HS-27A (cell line): ENCODE measurements at regions not wholly inside any gene's neighbourhood (a gene's known extent, or its start where the extent isn't known, plus 50 kb on each side); places are given as distances from the start of the nearest gene placed in this dataset.

ENCODE experiments used
- DNase-seq: peaks from one replicate; pipeline ENCODE4 v3.0.0-alpha.2; 2012; ENCODE audit warnings: low read depth, missing footprints

GRCh38 chr11:116413301-116414242 is 359.2 kb downstream of the BUD13 start:
- no peak for DNase-seq

DNA sequence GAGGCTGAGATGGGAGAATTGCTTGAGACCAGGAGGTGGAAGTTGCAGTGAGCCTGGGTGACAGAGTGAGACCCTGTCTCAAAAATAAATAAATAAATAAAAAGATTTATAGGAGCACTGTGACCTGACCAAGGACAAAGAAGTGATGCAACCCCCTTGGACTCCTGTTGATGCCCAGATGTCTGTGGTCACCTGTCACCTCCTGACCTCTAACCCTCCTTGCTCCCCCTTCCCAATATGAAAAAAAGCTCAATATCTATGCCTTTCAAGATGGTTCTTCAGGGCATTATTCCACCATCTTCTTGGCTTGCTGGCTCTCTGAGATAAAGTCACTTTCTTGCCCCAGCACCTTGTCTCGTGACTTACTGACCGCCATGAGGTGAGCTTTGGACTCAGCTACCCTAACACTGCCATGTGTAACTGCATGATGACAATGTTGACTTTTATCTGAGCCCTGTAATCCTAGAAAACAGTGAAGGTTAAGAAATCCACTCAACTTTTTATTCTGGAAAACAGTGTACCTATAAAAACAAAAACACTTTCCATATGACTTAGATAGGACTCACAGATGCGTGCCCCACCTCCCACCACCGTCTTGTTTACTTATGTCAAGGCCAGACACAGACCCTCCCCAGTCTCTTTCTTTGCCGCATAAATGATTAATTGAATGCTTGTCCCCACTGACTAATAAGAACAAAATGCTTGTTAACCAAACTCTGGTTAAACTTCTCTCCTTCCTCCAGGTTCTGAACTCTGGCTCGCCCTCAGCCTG is 360.5 kb downstream of the BUD13 start:
- no peak for DNase-seq

DNA sequence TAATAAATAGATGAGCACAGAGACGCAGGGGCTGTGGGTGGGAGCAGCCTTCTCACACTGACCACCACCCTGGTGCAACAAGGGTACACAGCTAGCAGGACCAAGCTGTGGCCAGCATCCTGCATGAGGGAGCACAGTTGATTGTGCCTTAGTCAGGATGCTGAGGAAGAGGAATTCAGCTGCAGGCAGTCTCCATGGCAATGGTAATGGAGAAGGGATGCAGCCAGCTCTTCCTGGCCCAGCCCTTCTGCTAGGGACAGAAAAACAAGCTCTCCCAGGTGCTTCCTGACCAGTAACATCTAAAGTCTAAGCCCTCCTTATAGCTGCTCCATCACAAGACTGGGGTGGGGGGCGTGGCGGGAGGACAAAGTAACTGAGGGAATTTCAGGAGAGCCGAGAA is 363.5 kb downstream of the BUD13 start:
- no peak for DNase-seq

GRCh38 chr11:116406042-116406441 is 366.7 kb downstream of the BUD13 start:
- DNase-seq = no peak

DNA sequence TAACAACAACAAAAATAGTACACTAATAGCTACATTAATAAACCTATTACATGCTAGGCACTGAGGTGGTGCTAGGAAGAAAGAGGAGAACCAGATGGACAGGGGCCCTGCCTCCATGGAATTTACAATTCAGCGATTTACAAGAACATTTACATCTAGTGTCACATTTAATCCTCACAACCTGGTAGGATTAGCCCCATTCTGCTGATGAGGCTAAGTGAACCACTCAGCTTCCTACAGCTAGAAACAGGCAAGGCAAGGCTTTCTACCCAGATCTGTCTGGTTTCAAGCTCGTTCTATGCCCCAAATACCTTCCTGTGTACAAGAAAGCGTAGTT is 368.4 kb downstream of the BUD13 start:
- no peak for DNase-seq

DNA sequence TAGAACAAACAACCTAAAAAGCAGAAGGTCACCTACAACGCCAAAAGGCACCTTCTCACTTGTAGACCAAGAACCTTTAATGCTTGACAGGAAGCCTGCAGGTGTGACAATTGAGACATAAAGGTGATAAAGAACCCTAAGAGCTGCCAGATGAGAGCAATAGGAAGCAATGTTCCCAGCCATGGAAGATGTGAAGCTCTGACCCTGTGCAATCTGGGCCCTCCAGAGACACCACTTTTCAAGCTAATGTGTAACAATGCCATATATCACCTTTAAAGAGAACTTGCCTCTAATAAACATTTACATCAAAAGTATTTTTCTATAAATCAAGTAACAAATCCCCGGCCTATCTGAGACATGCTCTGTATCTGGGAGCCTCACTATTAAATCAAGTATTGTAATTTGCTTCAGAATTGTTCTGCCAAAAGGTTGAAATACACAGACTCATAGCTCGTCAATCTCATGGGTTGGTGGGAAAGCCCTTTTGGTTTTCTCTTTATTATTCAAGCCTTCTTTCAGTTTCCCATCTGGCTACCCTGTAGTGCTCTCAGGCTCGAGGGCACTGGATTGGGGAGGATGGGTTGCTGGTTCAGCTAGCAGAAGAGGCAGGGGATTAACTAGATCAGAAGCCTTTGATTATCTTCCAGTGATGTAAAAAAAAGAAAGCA is 368.9 kb downstream of the BUD13 start:
- DNase-seq = no peak

GRCh38 chr11:116400081-116400480 is 372.7 kb downstream of the BUD13 start:
- no peak for DNase-seq

DNA sequence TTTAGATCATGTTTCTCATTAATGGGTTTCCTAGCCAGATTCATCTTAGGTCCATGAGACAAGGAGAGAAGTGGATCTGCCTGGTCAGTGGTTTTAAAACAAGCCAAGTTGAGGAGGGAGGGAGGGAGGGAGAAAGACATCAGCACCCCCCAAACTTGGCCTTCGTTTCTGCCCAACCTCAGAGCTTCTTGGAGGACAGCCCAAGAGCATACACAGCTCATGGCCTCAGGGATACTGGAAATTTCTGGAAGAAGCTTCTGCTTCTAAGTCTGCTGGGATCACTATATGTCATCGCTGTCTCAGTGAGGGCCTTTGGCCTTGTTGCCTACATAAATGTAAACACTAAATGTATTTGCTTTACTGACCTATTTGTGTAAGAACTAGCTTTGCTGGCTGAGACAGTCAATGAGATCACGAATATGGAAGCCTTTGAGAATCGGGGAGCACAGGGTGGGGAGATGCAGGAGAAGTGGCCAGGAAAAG is 375.1 kb downstream of the BUD13 start:
- no peak for DNase-seq

- no peak for DNase-seq
Measured at GRCh38 chr11:116396331-116396730, 376.5 kb downstream of the BUD13 start.

DNA sequence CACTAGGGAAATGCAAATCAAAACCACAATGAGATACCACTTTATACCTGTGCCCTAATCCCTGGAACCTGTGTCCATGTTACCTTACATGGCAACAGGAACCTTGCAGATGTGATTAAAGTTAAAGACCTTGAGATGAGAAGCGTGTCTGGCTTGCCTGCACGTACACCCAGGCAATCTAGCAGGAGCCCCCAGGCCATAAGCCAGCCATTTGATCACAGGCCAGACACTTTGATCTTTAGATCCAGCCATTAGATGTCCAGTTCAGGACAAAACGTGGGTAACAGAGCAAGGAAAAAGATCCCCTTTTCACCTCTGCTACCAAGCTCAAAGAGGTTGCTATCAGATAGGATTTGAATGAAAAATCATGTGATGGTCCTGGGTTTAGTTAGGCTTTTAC is 378.8 kb downstream of the BUD13 start:
- DNase-seq = no peak

- no peak for DNase-seq
Measured at GRCh38 chr11:116390963-116391362, 381.8 kb downstream of the BUD13 start.

- DNase-seq = no peak
Measured at GRCh38 chr11:116388146-116388545, 384.6 kb downstream of the BUD13 start.

- DNase-seq = no peak
Measured at GRCh38 chr11:116387641-116388040, 385.1 kb downstream of the BUD13 start.

DNA sequence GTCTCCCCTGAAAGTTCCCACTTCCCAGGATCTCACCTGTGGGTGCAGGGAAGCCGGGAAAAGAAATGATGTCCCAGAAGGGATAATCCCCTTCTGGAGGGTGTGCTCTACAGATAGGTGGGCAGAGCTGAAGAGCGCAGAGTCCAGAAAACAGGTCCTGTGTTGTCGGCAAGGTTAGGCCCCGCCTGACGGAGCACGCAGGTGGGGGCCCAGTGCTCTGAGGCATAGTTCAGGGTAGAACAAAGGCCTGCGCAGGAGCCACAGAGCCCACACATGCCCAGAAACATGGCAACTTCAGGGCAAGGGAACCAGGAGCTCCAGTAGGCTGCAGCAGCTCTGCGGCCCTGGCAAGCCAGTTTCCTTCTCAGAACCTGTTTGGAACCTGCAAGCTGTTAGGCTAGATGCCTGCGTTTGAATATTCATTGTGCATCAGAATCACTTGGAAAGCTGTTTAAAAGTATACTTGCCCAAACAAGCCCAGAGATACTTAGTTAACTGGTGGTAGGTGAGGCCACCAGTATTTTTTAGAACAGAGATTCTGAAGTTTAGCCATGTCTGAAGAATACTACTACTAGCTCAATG is 386.6 kb downstream of the BUD13 start:
- no peak for DNase-seq

GRCh38 chr11:116384876-116385275 is 387.9 kb downstream of the BUD13 start:
- DNase-seq = no peak

DNA sequence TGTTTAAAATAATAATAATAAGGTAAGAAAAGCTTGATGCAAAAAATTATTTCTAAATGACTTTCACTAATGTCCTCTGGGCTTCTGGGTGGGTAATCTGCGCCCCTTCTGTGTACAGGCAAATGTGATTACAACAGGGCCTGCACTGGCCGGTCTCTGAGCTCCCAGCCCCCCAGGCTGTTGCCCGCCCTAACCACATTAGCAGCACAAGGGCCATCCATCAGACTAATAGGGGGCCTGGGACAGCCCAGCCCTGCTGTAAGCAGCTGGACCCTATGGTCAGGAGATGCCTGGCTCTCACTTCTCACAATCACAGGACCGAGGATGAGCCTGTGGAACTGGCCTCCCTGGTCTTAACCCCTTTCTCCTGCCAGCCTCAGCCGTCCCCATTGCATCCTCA is 388.4 kb downstream of the BUD13 start:
- no peak for DNase-seq

GRCh38 chr11:116379185-116379828 is 393.5 kb downstream of the BUD13 start:
- no peak for DNase-seq

DNA sequence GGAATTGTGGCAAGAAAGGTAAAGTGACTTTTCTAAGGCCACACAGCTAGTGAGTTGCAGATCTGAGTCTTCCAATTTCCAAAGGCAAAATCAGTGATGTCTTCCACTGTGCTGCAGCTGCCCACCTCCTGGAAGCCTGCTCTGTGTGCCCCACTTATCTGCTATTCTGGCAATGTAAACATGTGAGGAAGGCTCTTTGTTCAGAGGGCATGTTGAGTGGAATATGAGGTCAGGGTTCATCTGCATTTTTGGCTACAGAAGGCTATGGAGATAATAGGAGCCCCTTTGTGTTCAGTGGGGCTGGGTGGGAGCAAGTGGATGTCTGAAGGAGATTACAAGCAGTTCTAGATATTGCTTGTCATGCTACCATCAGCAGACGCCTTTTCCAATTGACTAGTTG is 396.2 kb downstream of the BUD13 start:
- DNase-seq = no peak

- no peak for DNase-seq
Measured at GRCh38 chr11:116376054-116376453, 396.7 kb downstream of the BUD13 start.

DNA sequence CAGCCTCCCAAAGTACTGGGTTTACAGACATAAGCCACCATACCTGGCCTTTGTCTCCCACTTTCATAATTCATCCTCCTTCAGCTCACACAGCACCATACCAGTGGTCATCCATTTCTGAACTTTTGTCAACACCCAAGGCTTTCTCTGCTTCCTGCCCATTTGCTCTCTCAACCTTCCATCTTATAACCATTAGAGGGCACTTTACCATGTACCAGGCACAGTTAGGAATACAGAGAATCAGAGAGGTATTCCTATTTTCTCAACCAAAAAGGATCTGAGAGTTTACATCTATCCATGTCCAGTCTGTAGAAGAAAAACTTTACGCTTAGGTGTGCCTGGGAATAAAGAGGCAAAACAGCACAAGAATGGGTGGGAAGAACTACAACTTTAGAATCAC is 397.6 kb downstream of the BUD13 start:
- no peak for DNase-seq

GRCh38 chr11:116374085-116374484 is 398.7 kb downstream of the BUD13 start:
- no peak for DNase-seq
